GM18520 (cell line): ENCODE measurements at regions not wholly inside any gene's neighbourhood (a gene's known extent, or its start where the extent isn't known, plus 50 kb on each side); places are given as distances from the start of the nearest gene placed in this dataset.

ENCODE experiments used
- ATAC-seq: cut with Tn5 transposase; IDR thresholded peaks from one replicate; pipeline ENCODE4 v1.9.1; 2021; ENCODE audit not compliant: unreplicated experiment

DNA sequence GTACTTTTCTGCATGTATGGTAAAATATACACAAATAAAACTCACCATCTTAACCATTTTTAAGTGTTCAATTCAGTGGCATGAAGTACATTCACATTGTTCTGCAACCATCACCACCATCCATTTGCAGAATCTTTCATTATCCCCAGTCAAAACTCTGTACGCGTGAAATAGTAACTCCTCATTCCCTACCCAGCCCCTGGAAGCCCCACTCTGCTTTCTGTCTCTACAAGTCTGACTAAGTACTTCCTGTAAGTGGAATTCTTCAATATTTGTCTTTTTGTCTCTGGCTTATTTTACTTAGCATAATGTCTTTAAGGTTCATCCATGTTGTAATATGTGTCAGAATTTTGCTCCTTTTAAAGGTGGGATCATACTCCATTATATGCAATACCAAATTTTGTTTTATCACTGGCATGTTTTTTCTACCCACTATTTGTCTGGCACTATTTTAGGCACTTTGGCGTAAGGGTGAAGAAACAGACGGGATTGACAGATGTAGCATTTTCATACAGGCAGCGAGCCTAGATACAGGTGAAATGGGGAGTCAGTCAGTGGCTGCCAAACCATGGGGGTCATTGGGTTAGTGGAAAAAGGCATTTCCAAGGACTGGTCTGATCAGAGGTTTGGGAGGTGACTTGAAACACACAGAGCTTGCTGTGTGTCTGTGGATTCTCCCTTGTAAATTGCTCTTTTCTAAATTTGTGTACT is 163.2 kb upstream of the MYCN start:
- ATAC-seq = no peak

GRCh38 chr2:15777795-15778371 is 162.5 kb upstream of the MYCN start:
- no peak for ATAC-seq

DNA sequence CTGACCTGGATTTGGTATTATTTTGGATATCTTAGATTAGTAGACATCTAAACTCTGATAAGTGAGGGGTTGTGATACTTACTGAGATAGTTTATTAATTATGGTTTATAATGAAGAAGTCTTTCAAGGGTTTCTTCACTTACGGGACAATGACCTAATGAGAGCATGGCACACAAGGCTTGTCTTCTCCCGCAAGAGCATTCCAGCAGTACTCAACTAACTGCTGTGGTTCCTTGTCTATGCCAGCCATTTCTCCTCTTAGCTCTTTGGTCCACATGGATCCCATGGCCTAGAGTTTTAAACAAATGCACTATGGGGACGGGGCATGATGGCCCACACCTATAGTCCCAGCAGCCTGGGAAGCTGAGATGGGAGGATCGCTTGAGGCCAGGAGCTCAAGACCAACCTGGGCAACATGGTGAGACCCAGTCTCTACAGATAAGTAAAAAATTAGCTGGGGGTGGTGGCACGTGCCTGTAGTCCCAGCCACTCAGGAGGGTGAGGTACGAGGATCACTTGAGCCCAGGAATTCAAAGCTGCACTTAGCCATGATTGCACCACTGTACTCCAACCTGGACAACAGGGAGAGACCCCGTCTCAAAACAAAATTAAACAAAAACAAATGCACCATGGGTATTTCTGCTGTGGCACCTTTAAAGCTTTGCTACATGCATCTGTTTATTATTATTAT is 161.7 kb upstream of the MYCN start:
- no peak for ATAC-seq

DNA sequence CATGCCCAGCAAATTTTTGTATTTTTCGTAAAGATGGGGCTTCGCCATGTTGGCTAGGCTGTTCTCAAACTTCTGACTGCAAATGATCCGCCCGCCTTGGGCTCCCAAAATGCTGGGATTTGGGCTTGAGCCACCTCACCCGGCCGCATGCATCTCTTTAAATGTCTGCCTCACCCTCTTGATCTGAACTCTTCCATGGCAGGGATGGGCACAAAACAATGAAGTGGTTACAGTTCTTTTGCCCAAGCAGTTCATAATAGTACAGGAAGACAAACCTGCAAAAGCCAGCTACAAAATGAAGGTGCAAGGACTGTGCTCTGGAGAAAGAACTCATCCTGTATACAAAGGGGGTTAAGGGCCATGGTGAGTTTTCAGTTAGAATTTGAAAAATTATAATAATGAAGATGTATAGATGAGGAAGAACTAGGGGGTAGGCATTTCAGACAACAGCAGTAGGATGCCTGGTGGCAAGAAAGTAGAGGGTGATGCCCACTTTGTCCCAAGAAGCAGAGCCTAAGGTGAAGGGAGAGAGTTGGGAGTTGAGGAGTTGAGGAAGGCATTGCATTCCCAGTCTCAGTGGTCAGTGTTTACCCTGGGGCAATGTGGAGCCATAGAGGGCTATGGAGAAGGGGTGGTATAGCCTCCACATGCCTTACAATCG is 160.8 kb upstream of the MYCN start:
- ATAC-seq = no peak

- no peak for ATAC-seq
Measured at GRCh38 chr2:15780234-15780633, 160.1 kb upstream of the MYCN start.

- ATAC-seq = no peak
Measured at GRCh38 chr2:15780912-15781574, 159.3 kb upstream of the MYCN start.

- ATAC-seq = no peak
Measured at GRCh38 chr2:15782009-15782751, 158.2 kb upstream of the MYCN start.

GRCh38 chr2:15782769-15783294 is 157.5 kb upstream of the MYCN start:
- no peak for ATAC-seq

GRCh38 chr2:15783489-15783888 is 156.9 kb upstream of the MYCN start:
- ATAC-seq = no peak

DNA sequence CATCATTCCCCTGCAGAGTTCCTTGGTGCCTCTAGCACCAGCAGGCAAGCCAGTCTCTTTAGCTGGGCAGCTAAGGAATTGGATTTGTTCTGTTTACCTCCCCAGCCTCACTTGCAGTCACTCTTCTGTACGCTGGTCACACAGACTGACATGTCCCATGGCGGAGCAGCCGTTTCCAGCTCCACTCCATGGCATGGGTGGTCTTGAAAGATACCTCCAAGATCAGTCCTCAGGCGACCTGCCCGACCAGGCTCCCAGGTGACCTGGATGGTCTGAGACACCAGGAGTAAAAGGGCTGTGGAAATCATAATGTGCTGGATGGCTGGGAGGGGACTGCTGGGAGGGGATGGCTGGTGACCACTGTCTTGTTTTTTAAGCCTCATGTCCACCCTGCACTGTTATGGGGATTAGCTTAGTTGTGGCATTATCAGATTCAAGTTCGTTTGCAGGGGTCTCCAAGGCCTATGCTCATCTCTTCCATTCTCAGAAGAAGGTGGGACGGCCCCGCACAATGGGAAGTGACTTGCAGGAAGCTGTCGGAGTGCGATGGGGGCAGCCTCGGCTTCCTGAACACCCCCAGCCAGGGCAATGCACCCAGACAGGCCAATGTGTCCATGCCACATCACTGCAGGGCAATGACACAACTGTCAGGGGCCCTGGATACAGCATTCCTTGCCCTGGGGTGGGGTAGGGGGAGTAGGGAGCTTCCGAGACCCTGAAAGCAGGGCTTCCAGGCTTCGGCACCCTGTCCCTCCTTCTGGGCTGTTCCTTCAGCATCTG is 156.1 kb upstream of the MYCN start:
- no peak for ATAC-seq

GRCh38 chr2:15784886-15785801 is 155.2 kb upstream of the MYCN start:
- ATAC-seq = no peak

GRCh38 chr2:15786003-15786654 is 154.2 kb upstream of the MYCN start:
- ATAC-seq = no peak

DNA sequence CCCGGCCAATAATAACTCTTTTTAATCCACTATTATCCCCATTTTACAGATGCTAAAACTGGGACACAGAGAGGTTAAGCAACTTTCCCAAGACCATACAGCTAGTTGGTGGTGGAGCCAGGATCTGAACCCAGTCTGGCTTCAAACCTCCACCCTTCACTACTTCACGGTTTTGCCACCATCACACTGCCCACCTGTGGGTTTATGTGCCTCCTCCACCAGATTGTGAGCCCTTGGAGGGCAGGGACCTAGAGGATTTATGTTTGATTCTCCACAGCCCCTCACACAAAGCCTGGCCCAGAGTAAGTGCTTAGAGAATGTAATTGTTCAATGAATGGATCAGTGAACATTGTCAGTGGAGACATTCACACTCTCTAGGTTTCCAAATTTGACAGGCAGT is 153.4 kb upstream of the MYCN start:
- ATAC-seq = no peak

- ATAC-seq = no peak
Measured at GRCh38 chr2:15787535-15788454, 152.6 kb upstream of the MYCN start.

GRCh38 chr2:15788455-15788829 is 151.9 kb upstream of the MYCN start:
- ATAC-seq = no peak

DNA sequence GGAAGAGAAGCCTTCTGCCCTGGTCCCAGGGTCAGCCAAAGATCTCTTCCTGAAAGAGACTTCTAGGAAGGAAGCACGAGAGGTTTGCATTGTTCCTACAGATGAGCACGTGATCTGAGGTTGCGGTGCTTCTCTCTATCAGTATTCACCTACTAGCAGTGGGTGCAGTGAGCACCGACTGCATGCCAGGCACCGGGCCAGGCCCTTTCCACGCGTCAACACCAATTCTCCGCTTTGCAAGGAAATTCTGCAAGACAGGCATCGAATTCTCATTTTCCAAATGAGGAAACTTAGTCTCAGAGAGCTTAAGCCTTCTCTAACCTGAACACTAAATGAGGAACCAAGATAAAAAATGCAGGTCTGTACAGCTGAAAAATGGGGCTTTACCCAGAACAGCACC is 151.5 kb upstream of the MYCN start:
- no peak for ATAC-seq
